Umbilical cord (tissue), 1 donor: ENCODE measurements at regions not wholly inside any gene's neighbourhood (a gene's known extent, or its start where the extent isn't known, plus 50 kb on each side); places are given as distances from the start of the nearest gene placed in this dataset.
"Not testable (repeated sequence)": the region's sequence is repeated elsewhere in the genome, so short reads cannot be mapped to it uniquely, and the experiment has no call there.

Source experiments
- DNase-seq: peaks from one replicate; pipeline ENCODE4 v3.0.0-alpha.2; 2015; ENCODE audit warnings: low spot score

DNA sequence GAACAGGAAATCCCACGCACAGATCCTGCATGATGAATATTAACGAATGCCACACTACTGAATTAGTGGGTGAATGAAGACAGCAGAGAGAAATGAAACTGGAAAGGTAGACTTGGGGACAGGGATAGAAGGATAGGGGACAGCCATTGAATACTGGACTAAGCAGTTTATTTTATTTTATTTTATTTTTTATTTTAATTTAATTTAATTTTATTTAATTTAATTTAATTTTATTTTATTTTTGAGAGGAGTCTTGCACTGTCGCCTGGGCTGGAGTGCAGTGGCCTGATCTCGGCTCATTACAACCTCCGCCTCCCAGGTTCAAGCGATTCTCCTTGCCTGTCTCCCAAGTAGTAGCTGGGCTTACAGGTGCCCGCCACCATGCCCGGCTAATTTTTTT is 385.2 kb downstream of the GPAT3 start:
- DNase-seq: no peak

DNA sequence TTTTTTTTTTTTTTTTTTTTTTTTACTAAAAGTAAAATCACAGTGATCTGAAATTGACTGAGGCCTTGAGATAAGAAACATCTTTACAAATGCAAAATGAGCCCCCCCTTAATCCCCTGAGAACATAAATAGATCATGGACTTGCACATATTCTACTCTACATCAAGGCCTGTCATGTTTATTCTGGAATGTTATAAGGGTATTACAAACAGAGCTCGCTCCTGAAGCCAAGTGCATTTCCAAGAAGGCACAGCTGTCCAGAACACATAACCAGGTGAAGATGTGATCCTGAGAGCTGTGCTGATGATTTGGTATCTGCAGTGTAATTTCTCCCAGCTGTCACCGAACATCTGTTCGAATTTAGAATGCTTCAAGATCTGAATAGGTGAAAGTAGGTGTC is 384.5 kb downstream of the GPAT3 start:
- no peak for DNase-seq

GRCh38 chr4:83917572-83917971 is 381.7 kb downstream of the GPAT3 start:
- no peak for DNase-seq

DNA sequence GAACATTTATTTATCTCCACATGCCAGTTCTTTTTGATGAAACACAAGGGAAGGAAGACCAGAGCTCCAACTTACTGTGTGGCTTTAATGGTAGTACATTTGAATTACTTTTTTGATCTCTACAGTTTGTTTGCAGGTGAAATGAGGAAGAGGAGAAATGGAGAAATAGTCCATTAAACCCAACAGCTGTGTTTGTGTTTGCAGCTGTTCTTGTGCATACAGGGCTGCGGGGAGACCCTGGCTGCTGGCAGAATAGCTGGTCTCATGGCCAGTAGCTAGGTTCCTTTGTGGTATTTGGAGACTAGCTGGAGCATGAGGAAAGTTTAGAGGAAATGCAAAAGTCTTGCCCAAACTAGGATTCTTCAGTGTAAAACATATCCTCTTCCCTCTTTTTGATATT is 374.8 kb downstream of the GPAT3 start:
- DNase-seq: no peak

GRCh38 chr4:83906561-83906960 is 370.7 kb downstream of the GPAT3 start:
- no peak for DNase-seq

DNA sequence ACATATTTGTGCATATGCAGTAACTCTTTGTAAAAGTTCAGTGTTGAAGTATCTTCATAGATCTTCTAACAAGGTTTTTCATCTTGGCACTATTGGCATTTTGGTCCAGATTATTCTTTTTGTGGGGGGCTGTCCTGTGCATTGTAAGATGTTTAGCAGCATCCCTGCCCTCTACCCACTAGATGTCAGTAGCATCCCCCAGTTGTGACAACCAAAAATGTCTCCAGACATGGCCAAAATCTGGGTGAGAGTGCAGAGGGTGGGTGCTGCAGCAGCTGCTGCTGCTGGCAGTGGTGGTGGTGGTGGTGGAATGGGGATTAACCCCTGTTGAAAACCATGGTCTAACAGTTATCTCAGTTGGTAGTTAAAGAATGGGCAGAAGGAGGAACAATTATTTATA is 370.0 kb downstream of the GPAT3 start:
- no peak for DNase-seq

- DNase-seq: not testable (repeated sequence)
Measured at GRCh38 chr4:83903740-83904139, 367.8 kb downstream of the GPAT3 start.

- no peak for DNase-seq
Measured at GRCh38 chr4:83894831-83895230, 358.9 kb downstream of the GPAT3 start.

GRCh38 chr4:83890816-83891215 is 354.9 kb downstream of the GPAT3 start:
- DNase-seq: no peak

- DNase-seq: no peak
Measured at GRCh38 chr4:83890231-83890630, 354.3 kb downstream of the GPAT3 start.

- DNase-seq: no peak
Measured at GRCh38 chr4:83889802-83890201, 353.9 kb downstream of the GPAT3 start.

GRCh38 chr4:83885256-83886182 is 349.6 kb downstream of the GPAT3 start:
- DNase-seq: no peak

GRCh38 chr4:83876047-83876446 is 340.1 kb downstream of the GPAT3 start:
- DNase-seq: no peak

GRCh38 chr4:83875437-83875836 is 339.5 kb downstream of the GPAT3 start:
- DNase-seq: no peak

GRCh38 chr4:83873996-83874395 is 338.1 kb downstream of the GPAT3 start:
- DNase-seq: no peak

GRCh38 chr4:83870328-83870950 is 334.5 kb downstream of the GPAT3 start:
- DNase-seq: no peak

- DNase-seq: no peak
Measured at GRCh38 chr4:83866834-83867621, 331.1 kb downstream of the GPAT3 start.

DNA sequence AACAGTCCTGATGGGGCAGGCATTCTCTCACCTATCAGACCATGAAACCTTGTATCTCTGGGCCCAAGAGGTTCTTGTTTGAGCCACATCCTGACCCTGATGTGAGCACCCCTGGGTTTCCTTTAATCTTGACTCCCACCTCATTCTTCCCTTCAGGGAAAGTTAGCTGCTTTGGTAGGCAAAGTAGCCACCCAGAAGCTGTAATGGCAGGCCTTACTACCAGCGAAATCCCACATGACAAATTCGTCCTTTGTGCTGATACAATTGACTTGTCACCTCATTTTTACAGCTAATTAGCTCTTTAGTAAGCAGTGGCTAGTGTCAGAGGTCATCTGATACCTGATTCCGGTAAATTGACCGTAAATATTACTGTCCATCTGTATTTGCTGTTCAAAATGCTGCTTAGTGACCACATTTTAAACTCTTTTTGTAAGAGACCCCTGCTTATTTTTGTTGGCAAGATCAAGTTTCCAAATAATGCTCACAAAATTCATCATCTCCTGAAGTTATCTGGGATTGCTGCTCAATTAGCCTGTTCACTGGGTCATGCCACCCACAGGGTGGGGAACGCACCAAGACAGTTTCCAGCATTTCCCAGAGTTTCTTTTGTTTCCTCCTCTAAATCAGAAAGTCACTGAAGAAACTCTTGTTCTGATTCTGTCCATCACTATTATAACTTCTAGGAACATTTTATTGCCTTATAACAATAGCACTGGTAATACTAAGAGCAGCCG is 329.7 kb downstream of the GPAT3 start:
- DNase-seq: no peak

DNA sequence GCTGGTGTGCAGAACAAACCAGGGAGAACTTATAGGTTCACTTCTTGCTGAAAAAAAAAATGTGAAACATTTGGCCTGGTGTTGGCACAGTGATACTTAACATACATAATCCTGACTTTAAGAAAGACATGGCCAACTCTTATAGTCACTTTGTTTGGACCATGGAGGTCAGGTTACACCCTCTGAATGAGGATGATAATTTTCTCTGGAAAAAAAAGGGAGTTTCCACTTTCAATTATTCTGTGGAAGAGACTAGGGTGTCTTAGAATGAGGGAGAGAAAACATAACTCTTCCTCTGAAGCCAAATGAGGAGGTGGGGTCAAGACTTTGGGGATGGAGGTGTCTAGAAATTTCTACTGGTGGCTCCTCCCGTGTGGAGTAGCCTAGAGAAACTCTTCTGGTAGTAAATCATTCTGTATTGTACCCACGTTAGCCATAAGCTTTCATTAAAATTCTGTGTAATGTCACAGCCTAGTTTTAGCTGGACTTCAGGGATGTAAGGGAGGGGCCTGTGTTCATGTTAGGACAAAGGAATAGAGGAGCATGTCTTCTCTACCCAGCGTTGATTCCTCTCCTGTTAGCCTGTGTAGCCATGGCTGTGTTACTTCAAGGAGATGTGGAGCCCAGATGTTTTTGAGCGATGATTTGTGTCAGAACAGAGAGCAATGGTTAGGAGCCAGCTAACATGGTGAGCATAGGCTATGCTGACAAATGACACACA is 328.3 kb downstream of the GPAT3 start:
- DNase-seq: no peak

DNA sequence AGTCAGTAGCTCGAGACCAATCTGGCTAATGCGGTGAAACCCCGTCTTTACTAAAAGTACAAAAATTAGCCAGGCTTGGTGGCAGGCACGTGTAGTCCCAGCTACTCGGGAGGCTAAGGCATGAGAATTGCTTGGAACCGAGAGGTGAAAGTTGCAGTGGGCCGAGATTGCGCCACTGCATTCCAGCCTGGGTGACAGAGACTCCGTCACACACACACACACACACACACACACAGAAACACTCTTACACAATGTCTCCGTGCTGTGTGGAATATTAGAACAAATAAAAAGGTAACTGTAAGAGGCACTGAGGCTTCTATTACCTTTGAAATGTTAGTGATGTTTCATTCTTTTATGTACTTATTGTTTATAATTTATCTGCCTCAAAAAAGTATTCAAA is 326.6 kb downstream of the GPAT3 start:
- DNase-seq: no peak

GRCh38 chr4:83860200-83860599 is 324.3 kb downstream of the GPAT3 start:
- no peak for DNase-seq
